H9 (cell line): ENCODE measurements at regions not wholly inside any gene's neighbourhood (a gene's known extent, or its start where the extent isn't known, plus 50 kb on each side); places are given as distances from the start of the nearest gene placed in this dataset.

Experiments used
- DNase-seq: peaks from one replicate; pipeline ENCODE4 v3.0.0-alpha.2; 2017
- H2AFZ ChIP-seq: one replicate; pipeline ENCODE4 v1.6.1; 2013; ENCODE audit warnings: mild to moderate bottlenecking, low read length, control low read depth, moderate library complexity
- H2AK5ac ChIP-seq: 2 replicates; pipeline ENCODE4 v1.6.1; 2013; ENCODE audit warnings: low read length, control low read depth, mixed read lengths; ENCODE audit not compliant: insufficient read length
- H2BK120ac ChIP-seq: one replicate; pipeline ENCODE4 v1.6.1; 2013; ENCODE audit warnings: low read depth, mild to moderate bottlenecking, low read length, control low read depth, inconsistent platforms; ENCODE audit not compliant: poor library complexity, severe bottlenecking
- H2BK12ac ChIP-seq: 2 replicates; pipeline ENCODE4 v1.6.1; 2013; ENCODE audit warnings: low read length, control low read depth, mixed read lengths, low read depth; ENCODE audit not compliant: insufficient read length
- H2BK15ac ChIP-seq: 2 replicates; pipeline ENCODE4 v1.6.1; 2013; ENCODE audit warnings: low read depth, low read length, control low read depth
- H2BK20ac ChIP-seq: one replicate; pipeline ENCODE4 v1.6.1; 2013; ENCODE audit warnings: low read depth, mild to moderate bottlenecking, low read length, control low read depth, inconsistent platforms; ENCODE audit not compliant: poor library complexity, severe bottlenecking
- H2BK5ac ChIP-seq: 2 replicates; pipeline ENCODE4 v1.6.1; 2013; ENCODE audit warnings: low read length, control low read depth, mixed read lengths; ENCODE audit not compliant: insufficient read length
- H3K14ac ChIP-seq: 2 replicates; pipeline ENCODE4 v1.6.1; 2013; ENCODE audit warnings: low read length, control low read depth; ENCODE audit not compliant: insufficient read depth
- H3K18ac ChIP-seq: 2 replicates; pipeline ENCODE4 v1.6.1; 2013; ENCODE audit warnings: low read depth, mild to moderate bottlenecking, mixed read lengths, low read length, control low read depth; ENCODE audit not compliant: insufficient read length
- H3K23ac ChIP-seq: 2 replicates; pipeline ENCODE4 v1.6.1; 2013; ENCODE audit warnings: low read length, control low read depth, mixed read lengths, low read depth; ENCODE audit not compliant: insufficient read length
- H3K23me2 ChIP-seq: 2 replicates; pipeline ENCODE4 v1.6.1; 2013; ENCODE audit warnings: low read depth, mild to moderate bottlenecking, mixed read lengths, low read length, control low read depth; ENCODE audit not compliant: insufficient read length, poor library complexity, severe bottlenecking
- H3K27ac ChIP-seq: 2 replicates; pipeline ENCODE4 v1.5.1; 2013; ENCODE audit warnings: low read length, control low read depth, mixed read lengths, low read depth; ENCODE audit not compliant: insufficient read length
- H3K27me3 ChIP-seq: 2 replicates; pipeline ENCODE4 v1.6.1; 2013; ENCODE audit warnings: low read length, control low read depth, inconsistent platforms; ENCODE audit not compliant: insufficient read depth
- H3K4ac ChIP-seq: 2 replicates; pipeline ENCODE4 v1.6.1; 2013; ENCODE audit warnings: low read depth, mild to moderate bottlenecking, control low read depth, inconsistent platforms, low read length, moderate library complexity
- H3K4me1 ChIP-seq: 2 replicates; pipeline ENCODE4 v1.6.1; 2013; ENCODE audit warnings: low read length, control low read depth, inconsistent platforms; ENCODE audit not compliant: insufficient read depth
- H3K4me2 ChIP-seq: 2 replicates; pipeline ENCODE4 v1.6.1; 2013; ENCODE audit warnings: low read length, control low read depth, mixed read lengths; ENCODE audit not compliant: insufficient read length, insufficient read depth
- H3K56ac ChIP-seq: 2 replicates; pipeline ENCODE4 v1.6.1; 2013; ENCODE audit warnings: low read depth, mild to moderate bottlenecking, mixed read lengths, low read length, control low read depth; ENCODE audit not compliant: insufficient read length
- H3K79me1 ChIP-seq: 2 replicates; pipeline ENCODE4 v1.6.1; 2013; ENCODE audit warnings: low read depth, mild to moderate bottlenecking, moderate library complexity, low read length, control low read depth, inconsistent platforms; ENCODE audit not compliant: insufficient read depth, poor library complexity, severe bottlenecking
- H3K79me2 ChIP-seq: 2 replicates; pipeline ENCODE4 v1.6.1; 2013; ENCODE audit warnings: low read length, control low read depth, inconsistent platforms; ENCODE audit not compliant: insufficient read depth
- H3K9ac ChIP-seq: 2 replicates; pipeline ENCODE4 v1.6.1; 2013; ENCODE audit warnings: low read length, control low read depth, mixed read lengths; ENCODE audit not compliant: insufficient read length; ENCODE audit errors: extremely low read depth
- H3K9me3 ChIP-seq: one replicate; pipeline ENCODE4 v1.6.1; 2013; ENCODE audit warnings: low read depth, low read length, inconsistent platforms; ENCODE audit not compliant: control insufficient read depth
- H3T11ph ChIP-seq: one replicate; pipeline ENCODE4 v1.6.1; 2013; ENCODE audit warnings: mild to moderate bottlenecking, low read length, control low read depth, inconsistent platforms
- H4K20me1 ChIP-seq: one replicate; pipeline ENCODE4 v1.6.1; 2013; ENCODE audit not compliant: control insufficient read depth, insufficient read length, insufficient read depth
- H4K5ac ChIP-seq: 2 replicates; pipeline ENCODE4 v1.6.1; 2013; ENCODE audit warnings: low read depth, mild to moderate bottlenecking, mixed read lengths, low read length, control low read depth; ENCODE audit not compliant: insufficient read length
- H4K8ac ChIP-seq: replicated peaks from 2 replicates; pipeline ENCODE4 v1.6.1; 2013; ENCODE audit warnings: low read length, control low read depth, mixed read lengths, low read depth; ENCODE audit not compliant: insufficient read length
- H4K91ac ChIP-seq: 2 replicates; pipeline ENCODE4 v1.6.1; 2013; ENCODE audit warnings: low read depth, mild to moderate bottlenecking, moderate library complexity, mixed read lengths, low read length, control low read depth; ENCODE audit not compliant: insufficient read length
- H3K27ac Mint-ChIP-seq, 3 experiments: 2 replicates in 2 of 3; 3 replicates in 1 of 3; pipeline ENCODE4 v1.8.0; 2020 to 2021; ENCODE audit warnings: mixed read lengths in 3 of 3, mild to moderate bottlenecking in 1 of 3, moderate library complexity in 1 of 3
- H3K27me3 Mint-ChIP-seq: 2 replicates; pipeline ENCODE4 v1.8.0; 2021; ENCODE audit warnings: low read depth, mild to moderate bottlenecking, moderate library complexity, mixed read lengths
- H3K36me3 Mint-ChIP-seq, 3 experiments: 2 replicates in 2 of 3; 3 replicates in 1 of 3; pipeline ENCODE4 v1.8.0; 2020 to 2021; ENCODE audit warnings: low read depth in 3 of 3, mixed read lengths in 3 of 3; ENCODE audit not compliant: insufficient read depth in 1 of 3
- H3K4me1 Mint-ChIP-seq, 2 experiments: 2 replicates each; pipeline ENCODE4 v1.8.0; 2020; ENCODE audit warnings: mixed read lengths in 2 of 2
- H3K4me3 Mint-ChIP-seq, 2 experiments: 2 replicates in 1 of 2; 3 replicates in 1 of 2; pipeline ENCODE4 v1.8.0; 2020 to 2021; ENCODE audit warnings: mild to moderate bottlenecking in 2 of 2, mixed read lengths in 2 of 2, moderate library complexity in 1 of 2
- H3K9me3 Mint-ChIP-seq, 2 experiments: 2 replicates in 1 of 2; 3 replicates in 1 of 2; pipeline ENCODE4 v1.8.0; 2020; ENCODE audit warnings: mild to moderate bottlenecking in 2 of 2, mixed read lengths in 2 of 2, moderate library complexity in 1 of 2
- CTCF ChIP-seq: fragments of 200-600 bp; sonication (generic); conservative IDR thresholded peaks from 3 replicates; pipeline ENCODE4 v1.8.0; 2021; ENCODE audit warnings: antibody characterized with exemption, mild to moderate bottlenecking
- WGBS: extraction: QIAGEN DNeasy Blood & Tissue Kit; methylation state at CpG from one replicate; pipeline ENCODE4 v1.1.7; 2013; ENCODE audit warnings: missing lambda C conversion rate, low lambda C conversion rate, mixed read lengths; ENCODE audit not compliant: insufficient read length; ENCODE audit errors: extremely low coverage; 5-methylcytosine and 5-hydroxymethylcytosine counted together

- no peak overlapping the region for H2BK5ac ChIP-seq
- no peak overlapping the region for H3K4me2 ChIP-seq
- H3K9ac ChIP-seq, result no peak overlapping the region
- no peak for DNase-seq
- no peak overlapping the region for H2AK5ac ChIP-seq
- no peaks in the 10 kb centered on the region for H3K27me3 ChIP-seq
- H3K27ac ChIP-seq, result no peak overlapping the region
- H4K8ac ChIP-seq, result no peak overlapping the region
- no peaks in the 10 kb centered on the region for H3K4me1 Mint-ChIP-seq
- no peaks in the 10 kb centered on the region for H3K4me1 ChIP-seq
- H2BK12ac ChIP-seq, result no peak overlapping the region
- H3K36me3 Mint-ChIP-seq, result no peaks in the 10 kb centered on the region
- H3K23ac ChIP-seq, result no peak overlapping the region
- H4K5ac ChIP-seq, result no peak overlapping the region
- WGBS, result 100% methylated on average over 1 of the region's 2 CpGs
- H2BK20ac ChIP-seq, result no peak overlapping the region
- H3K9me3 Mint-ChIP-seq, result no peaks in the 10 kb centered on the region
- no peak overlapping the region for H2BK15ac ChIP-seq
- no peaks in the 10 kb centered on the region for H3K27me3 Mint-ChIP-seq
- H3K18ac ChIP-seq, result no peak overlapping the region
- no peak overlapping the region for H2AFZ ChIP-seq
- no peaks in the 10 kb centered on the region for H4K20me1 ChIP-seq
- no peak overlapping the region for H3K56ac ChIP-seq
- no peaks in the 10 kb centered on the region for H3K9me3 ChIP-seq
- no peaks in the 10 kb centered on the region for H3K79me2 ChIP-seq
- no peak overlapping the region for H3K27ac Mint-ChIP-seq
- no peak overlapping the region for H2BK120ac ChIP-seq
- no peak overlapping the region for H4K91ac ChIP-seq
- H3K4me3 Mint-ChIP-seq, result no peak overlapping the region
- no peaks in the 10 kb centered on the region for H3K79me1 ChIP-seq
- no peak overlapping the region for H3T11ph ChIP-seq
- H3K4ac ChIP-seq, result no peak overlapping the region
- H3K23me2 ChIP-seq, result no peaks in the 10 kb centered on the region
- TF ChIP-seq CTCF, result no peak
- H3K14ac ChIP-seq, result no peak overlapping the region
These were observed 1011.8 kb upstream of the NCAM2 start for GRCh38 chr21:19986396-19986795.
